Upper lobe of right lung (tissue), 1 donor: ENCODE measurements at regions not wholly inside any gene's neighbourhood (a gene's known extent, or its start where the extent isn't known, plus 50 kb on each side); places are given as distances from the start of the nearest gene placed in this dataset.
"Not testable (repeated sequence)": the region's sequence is repeated elsewhere in the genome, so short reads cannot be mapped to it uniquely, and the experiment has no call there.

Experiments
- ATAC-seq: fragments of 200-7000 bp; cut with Tn5 transposase; one replicate; pipeline ENCODE4 v1.9.1; 2020; ENCODE audit warnings: mild to moderate bottlenecking, moderate library complexity
- DNase-seq: peaks from one replicate; pipeline ENCODE4 v3.0.0-alpha.2; 2020
- H3K27ac ChIP-seq: fragments of 200-600 bp; one replicate; pipeline ENCODE4 v1.8.0; 2022
- H3K27me3 ChIP-seq: fragments of 200-600 bp; one replicate; pipeline ENCODE4 v1.8.0; 2022; ENCODE audit warnings: mild to moderate bottlenecking
- H3K36me3 ChIP-seq: fragments of 200-600 bp; one replicate; pipeline ENCODE4 v1.8.0; 2022
- H3K4me1 ChIP-seq: fragments of 200-600 bp; one replicate; pipeline ENCODE4 v1.8.0; 2022
- H3K4me3 ChIP-seq: fragments of 200-600 bp; one replicate; pipeline ENCODE4 v1.8.0; 2022; ENCODE audit warnings: mild to moderate bottlenecking
- H3K9me3 ChIP-seq: fragments of 200-600 bp; one replicate; pipeline ENCODE4 v1.8.0; 2022
- intact Hi-C: fragments of 100-400 bp; cut with DNase I; formaldehyde crosslinking; loops from one replicate; pipeline ENCODE4 v1.11.0; 2022
- TF ChIP-seq, protein P1 (sequence below): fragments of 200-600 bp; IDR thresholded peaks from one replicate; pipeline ENCODE4 v1.8.0; 2022; ENCODE audit warnings: antibody characterized with exemption
- donor health status: DM: no; HTN: yes; CAD: no; lungs with severe emphysema.

DNA sequence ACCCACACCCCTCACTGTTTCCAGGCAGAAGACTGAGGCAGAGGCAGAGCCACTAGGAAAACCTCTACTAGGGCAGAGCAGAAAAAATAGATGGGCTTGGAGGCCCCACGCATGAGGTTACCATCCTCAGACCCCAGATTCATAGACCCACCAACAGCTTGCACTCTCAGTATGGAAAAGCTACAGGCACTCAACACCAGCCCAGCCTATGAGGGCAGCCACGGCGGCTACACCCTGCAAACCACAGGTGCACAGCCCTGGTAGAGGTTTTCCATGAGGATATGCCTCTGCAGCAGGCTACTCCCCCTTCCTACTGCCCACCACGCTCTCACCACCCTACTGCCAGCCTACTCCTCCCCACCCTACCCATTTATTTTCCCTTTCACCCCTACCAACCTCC is 235.1 kb downstream of the CWH43 start:
- TF ChIP-seq, protein P1, sequence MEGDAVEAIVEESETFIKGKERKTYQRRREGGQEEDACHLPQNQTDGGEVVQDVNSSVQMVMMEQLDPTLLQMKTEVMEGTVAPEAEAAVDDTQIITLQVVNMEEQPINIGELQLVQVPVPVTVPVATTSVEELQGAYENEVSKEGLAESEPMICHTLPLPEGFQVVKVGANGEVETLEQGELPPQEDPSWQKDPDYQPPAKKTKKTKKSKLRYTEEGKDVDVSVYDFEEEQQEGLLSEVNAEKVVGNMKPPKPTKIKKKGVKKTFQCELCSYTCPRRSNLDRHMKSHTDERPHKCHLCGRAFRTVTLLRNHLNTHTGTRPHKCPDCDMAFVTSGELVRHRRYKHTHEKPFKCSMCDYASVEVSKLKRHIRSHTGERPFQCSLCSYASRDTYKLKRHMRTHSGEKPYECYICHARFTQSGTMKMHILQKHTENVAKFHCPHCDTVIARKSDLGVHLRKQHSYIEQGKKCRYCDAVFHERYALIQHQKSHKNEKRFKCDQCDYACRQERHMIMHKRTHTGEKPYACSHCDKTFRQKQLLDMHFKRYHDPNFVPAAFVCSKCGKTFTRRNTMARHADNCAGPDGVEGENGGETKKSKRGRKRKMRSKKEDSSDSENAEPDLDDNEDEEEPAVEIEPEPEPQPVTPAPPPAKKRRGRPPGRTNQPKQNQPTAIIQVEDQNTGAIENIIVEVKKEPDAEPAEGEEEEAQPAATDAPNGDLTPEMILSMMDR, result no peak
- ATAC-seq, result no peak
- no peaks in the 10 kb centered on the region for H3K27me3 ChIP-seq
- no peaks in the 10 kb centered on the region for H3K9me3 ChIP-seq
- H3K27ac ChIP-seq, result no peak overlapping the region
- no peaks in the 10 kb centered on the region for H3K36me3 ChIP-seq
- DNase-seq, result no peak
- H3K4me1 ChIP-seq, result no peaks in the 10 kb centered on the region
- no peak overlapping the region for H3K4me3 ChIP-seq
- intact Hi-C loops, result no loop called here

DNA sequence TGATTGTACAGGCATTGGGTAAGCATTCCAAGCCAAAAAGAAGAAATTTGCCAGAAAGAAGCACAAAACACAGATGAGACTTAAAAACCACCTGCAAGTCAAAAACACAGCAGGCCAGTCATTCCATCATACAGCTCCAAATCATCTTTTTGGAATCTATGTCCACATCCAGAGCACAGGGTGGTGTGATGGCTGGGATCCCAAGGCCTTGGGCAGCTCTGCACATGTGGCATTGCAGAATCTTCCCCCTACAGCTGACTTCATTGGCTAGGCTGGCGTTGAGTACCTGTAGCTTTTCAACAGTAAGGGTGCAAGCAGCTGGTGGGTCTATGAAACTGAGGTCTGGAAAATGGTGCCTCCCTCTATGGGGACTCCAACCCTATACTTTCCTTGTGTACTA is 236.7 kb downstream of the CWH43 start:
- H3K36me3 ChIP-seq, H3K27ac ChIP-seq, H3K27me3 ChIP-seq, intact Hi-C loops, H3K9me3 ChIP-seq, H3K4me3 ChIP-seq, H3K4me1 ChIP-seq, DNase-seq, ATAC-seq: not testable (repeated sequence)

DNA sequence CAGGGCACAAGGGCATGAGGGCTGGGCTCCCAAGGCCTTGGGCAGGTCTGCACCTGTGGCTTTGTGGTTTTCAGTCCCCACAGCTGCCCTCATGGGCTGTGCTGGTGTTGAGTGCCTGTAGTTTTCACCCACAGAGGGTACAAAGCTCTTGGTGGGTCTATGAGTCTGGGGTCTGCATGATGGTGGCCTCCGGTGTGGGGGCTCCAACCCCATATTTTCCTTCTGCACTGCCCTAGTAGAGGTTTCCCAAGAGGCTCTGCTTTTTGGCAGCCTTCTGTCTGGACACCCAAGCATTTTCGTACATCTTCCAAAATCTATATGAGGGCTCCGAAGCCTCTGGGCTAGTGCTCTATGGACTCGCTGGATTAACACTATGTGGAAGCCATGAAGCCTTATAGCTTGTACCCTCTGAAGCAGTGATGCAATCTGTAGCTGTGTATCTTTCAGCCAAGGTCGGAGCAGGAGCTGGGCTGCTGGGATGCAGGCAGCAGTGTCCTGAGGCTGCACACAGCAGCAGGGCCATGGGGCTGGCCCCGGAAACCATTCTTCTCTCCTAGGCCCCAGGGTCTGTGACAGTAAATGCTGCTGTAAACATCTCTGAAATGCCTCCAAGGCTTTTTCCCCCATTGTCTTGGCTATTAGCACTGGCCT is 240.3 kb downstream of the CWH43 start:
- ATAC-seq, H3K27ac ChIP-seq, intact Hi-C loops, H3K27me3 ChIP-seq, H3K9me3 ChIP-seq, H3K36me3 ChIP-seq, H3K4me1 ChIP-seq, H3K4me3 ChIP-seq, DNase-seq: not testable (repeated sequence)

DNA sequence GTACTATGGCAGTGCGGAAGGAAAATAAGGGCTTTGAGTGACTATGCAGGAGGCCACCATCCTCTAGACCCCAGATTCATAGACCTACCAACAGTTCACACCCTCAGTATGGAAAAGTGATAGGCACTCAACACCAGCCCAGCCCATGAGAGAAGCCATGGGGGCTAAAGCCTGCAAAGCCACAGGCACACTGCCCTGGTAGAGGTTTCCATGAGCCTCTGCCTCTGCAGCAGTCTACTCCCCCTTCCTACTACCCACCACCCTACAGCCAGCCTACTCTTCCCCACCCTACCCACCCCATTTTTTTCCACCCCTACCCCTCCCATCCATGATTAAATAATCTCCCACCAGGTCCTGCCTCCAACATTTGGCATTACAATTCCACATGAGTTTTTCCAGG is 241.9 kb downstream of the CWH43 start:
- ATAC-seq, H3K4me1 ChIP-seq, H3K27me3 ChIP-seq, H3K9me3 ChIP-seq, DNase-seq, intact Hi-C loops, H3K36me3 ChIP-seq, H3K4me3 ChIP-seq, H3K27ac ChIP-seq: not testable (repeated sequence)

DNA sequence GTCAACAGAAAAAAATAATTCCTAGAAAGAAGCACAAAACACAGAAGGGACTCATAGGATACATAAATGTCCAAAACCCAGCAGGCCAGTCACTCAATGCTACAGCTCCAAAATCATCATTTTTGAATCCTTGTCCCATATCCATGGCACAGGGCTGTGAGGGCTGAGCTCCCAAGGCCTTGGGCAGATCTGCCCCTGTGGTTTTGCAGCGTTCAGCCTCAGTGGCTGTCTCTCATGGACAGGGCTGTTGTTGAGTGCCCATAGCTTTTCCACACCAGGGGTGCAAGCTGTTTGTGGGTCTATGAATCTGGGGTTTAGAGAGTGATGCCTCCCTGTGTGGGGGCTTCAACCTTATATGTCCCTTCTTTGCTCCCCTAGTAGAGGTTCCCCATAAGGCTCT is 243.2 kb downstream of the CWH43 start:
- H3K4me1 ChIP-seq, H3K36me3 ChIP-seq, H3K9me3 ChIP-seq, H3K4me3 ChIP-seq, H3K27me3 ChIP-seq, intact Hi-C loops, H3K27ac ChIP-seq, DNase-seq, ATAC-seq: not testable (repeated sequence)

DNA sequence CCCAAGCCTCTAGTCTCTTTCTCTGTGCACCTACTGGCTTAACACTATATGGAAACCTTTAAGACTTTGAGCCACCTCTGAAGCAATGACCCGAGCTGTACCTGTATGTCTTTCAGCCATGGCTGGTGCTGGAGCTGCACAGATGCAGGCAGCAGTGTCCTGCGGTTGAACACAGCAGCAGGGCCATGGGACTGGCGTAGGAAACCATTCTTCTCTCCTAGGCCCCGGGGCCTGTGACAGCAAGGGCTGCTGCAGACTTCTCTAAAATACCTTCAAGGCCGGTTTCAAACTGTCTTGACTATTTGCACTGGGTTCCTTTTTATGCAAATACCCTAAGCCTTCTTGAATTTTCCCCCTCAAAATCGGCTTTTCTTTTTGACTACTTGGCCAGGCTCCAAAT is 243.6 kb downstream of the CWH43 start:
- DNase-seq, H3K4me1 ChIP-seq, H3K4me3 ChIP-seq, H3K27me3 ChIP-seq, H3K9me3 ChIP-seq, intact Hi-C loops, H3K36me3 ChIP-seq, H3K27ac ChIP-seq, ATAC-seq: not testable (repeated sequence)

DNA sequence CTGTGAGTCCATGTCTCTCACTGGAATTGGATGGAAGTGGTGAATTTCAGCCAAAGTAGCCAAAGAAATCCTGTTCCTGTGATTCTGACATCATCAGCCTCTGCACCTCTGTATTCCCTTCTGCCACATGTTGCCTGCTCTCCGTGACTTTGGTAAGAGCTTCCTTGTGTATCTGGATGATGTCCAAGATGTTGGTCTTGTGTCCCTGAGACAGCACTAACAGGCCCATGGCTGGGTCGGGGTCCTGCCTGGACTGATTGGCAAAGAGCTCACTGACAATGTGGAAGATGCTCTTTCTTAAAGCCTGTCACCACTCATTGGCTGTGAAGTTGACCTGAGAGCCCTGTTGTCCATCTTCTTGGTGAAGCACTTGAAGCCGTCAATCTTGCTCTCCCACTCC is 247.3 kb downstream of the CWH43 start:
- H3K4me1 ChIP-seq, H3K27me3 ChIP-seq, DNase-seq, H3K9me3 ChIP-seq, H3K36me3 ChIP-seq, H3K27ac ChIP-seq, ATAC-seq, intact Hi-C loops, H3K4me3 ChIP-seq: not testable (repeated sequence)

DNA sequence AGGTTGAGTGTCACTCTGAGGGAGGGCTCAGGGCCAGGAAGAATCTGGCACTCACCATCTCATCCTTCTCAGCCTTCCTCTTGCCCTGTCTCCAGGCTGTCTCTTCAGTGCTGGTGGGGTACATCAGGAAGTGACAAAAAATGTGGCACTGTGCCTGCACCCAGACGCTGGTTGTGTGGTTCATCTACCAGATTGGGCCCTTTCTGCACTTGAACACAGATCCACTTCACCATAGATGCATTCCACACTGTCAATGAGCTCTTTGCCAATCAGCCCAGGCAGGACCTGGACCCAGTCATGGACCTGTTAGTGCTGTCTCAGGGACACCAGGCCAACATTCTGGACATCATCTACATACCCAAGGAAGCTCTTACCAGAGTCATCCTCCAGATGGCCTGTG is 247.7 kb downstream of the CWH43 start:
- H3K27me3 ChIP-seq, H3K36me3 ChIP-seq, intact Hi-C loops, ATAC-seq, H3K4me1 ChIP-seq, DNase-seq, H3K9me3 ChIP-seq, H3K27ac ChIP-seq, H3K4me3 ChIP-seq: not testable (repeated sequence)

DNA sequence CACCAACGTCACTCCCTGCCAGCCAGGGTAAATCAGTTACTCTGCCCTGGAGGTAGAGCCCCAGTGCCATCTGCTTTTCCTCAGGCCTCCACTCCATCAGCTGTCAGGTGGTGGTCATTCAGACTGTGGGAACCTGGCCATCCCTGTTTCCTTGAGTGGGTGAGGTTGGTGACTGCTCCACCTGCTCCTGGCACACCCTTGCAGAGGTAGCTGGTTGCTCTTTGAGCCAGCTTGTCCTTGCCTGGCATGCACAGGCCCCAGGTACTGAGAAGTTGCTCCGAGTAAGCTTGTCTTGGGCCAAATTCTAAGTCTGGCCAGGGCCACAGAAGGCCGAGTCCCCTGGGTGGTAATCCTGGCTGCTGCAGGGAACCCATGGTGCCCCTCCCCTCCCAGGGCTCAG is 248.3 kb downstream of the CWH43 start:
- H3K4me1 ChIP-seq, H3K27me3 ChIP-seq, intact Hi-C loops, H3K4me3 ChIP-seq, H3K27ac ChIP-seq, ATAC-seq, H3K9me3 ChIP-seq, DNase-seq, H3K36me3 ChIP-seq: not testable (repeated sequence)

DNA sequence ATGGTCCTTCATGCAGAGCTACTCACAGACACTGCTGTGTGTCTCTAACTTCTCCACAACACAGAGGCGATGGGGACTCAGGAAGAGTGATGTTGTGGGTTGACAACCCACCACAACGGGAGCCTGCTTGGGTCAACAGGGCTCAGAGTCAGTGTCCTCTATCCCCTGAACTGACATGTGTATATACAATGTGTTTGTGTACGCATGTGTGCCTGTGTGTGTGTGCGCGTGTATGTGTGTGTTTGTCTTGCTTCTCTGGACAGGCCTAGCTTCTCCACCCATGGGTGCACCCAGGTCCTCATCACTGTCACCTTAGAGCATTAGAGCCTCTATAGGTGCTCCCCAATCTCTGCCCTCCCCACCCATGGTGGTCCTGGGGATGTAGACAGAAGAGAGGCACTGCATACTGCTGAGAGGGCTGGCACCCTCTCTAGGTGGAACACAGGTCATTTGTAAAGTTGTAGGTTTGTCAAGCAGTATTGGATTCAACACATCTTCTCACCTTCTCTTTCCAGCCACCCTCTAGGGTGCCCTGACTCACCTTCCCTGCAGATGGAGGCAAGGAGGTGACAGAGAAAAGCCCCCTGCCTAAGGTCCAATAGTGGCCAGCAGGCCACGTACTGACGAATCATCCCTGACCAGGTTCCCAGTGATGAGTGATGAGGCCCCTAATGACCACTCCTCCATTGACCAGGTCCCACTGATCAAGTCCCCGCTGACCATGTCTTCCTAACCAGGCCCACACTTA is 249.5 kb downstream of the CWH43 start:
- H3K27ac ChIP-seq, ATAC-seq, DNase-seq: not testable (repeated sequence)

DNA sequence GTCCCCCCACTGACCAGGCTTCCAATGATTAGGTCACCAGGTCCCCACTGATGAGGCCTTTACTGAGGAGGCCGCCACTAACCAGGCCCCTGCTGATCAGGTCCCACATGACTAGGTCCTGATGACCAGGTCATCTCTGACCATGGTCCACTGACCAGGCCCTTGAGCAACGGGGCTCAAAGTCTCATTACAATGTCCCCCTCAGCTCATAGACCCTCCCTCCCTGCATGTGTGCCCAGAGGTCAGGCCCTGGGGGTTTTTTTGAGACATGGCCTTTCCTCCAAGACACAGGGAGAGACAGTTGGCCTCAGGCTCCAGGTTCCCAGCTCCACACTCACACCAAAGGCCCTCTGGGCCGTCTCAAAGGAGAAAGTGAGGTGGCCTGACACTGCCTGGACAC is 250.4 kb downstream of the CWH43 start:
- H3K27me3 ChIP-seq, H3K36me3 ChIP-seq, H3K9me3 ChIP-seq, H3K4me1 ChIP-seq, ATAC-seq, intact Hi-C loops, H3K4me3 ChIP-seq, DNase-seq, H3K27ac ChIP-seq: not testable (repeated sequence)

More for the DNA sequence above, 249.5 kb downstream of the CWH43 start:
- H3K36me3 ChIP-seq, H3K4me1 ChIP-seq, H3K27me3 ChIP-seq, H3K4me3 ChIP-seq, H3K9me3 ChIP-seq, intact Hi-C loops: not testable (repeated sequence)

DNA sequence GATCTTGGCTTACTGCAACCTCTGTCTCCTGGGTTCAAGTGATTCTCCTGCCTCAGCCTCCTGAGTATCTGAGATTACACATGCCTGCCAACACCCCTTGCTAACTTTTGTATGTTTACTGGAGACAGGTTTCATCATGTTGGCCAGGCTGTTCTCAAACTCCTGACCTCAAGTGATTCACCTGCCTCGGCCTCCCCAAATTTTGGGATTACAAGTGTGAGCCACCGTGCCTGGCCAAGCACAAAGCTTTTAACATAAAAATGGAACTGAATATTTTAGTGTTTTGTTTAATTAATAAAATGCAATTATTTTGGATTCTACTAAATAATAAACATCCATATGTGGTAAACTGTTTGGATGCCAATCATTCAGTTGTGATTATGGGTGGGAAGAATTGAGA is 255.2 kb downstream of the CWH43 start:
- H3K27me3 ChIP-seq, H3K36me3 ChIP-seq, ATAC-seq, intact Hi-C loops, H3K27ac ChIP-seq, DNase-seq, H3K4me1 ChIP-seq, H3K4me3 ChIP-seq, H3K9me3 ChIP-seq: not testable (repeated sequence)

DNA sequence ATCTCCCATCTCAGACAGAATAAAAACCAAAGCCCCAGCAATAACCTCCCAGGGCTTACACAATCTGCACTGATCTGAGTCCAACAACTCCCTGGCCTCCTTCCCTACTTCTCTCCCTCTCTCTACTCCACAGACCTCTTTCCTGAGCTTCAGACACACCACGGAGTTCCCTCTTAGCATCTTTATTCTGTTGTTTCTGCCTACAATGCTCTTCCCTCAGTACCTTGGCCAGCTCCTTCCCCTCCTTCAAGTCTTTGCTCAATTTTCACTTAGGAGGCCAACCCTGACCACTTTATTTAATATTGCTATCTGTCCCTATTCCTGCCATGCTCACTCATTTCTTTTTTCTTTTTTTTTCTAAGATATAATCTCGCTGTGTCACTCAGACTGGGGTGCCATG is 276.7 kb downstream of the CWH43 start:
- H3K9me3 ChIP-seq, ATAC-seq, intact Hi-C loops, H3K4me1 ChIP-seq, DNase-seq, H3K27me3 ChIP-seq, H3K36me3 ChIP-seq, H3K27ac ChIP-seq, H3K4me3 ChIP-seq: not testable (repeated sequence)

DNA sequence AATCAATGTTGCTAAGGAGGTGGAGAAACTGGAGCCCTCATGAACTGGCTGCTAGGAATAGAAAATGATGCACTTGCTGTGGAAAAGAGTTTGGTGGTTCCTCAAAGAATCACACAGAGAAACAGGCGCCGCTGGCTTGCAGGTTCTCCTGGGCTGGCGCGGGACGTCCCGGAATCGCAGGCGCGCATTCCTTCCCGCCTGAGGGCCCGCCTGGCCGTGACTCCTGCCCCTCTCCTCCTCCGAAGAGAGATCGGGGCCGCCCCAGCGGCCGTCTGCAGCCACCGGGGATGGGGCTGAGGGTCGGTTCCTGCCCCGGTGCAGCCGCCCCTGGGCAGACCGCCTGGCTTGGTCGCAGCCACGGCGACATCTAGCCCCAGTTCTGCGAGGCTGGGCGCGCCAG is 284.4 kb downstream of the CWH43 start:
- H3K4me1 ChIP-seq, ATAC-seq, H3K27ac ChIP-seq, H3K27me3 ChIP-seq, H3K36me3 ChIP-seq, H3K9me3 ChIP-seq, intact Hi-C loops, H3K4me3 ChIP-seq: not testable (repeated sequence)
- peak; percentile 59 for DNase-seq
